GM23248 (cell line): ENCODE measurements at regions not wholly inside any gene's neighbourhood (a gene's known extent, or its start where the extent isn't known, plus 50 kb on each side); places are given as distances from the start of the nearest gene placed in this dataset.

Experiments
- DNase-seq: peaks from one replicate; pipeline ENCODE4 v3.0.0-alpha.2; 2015
- H2AFZ ChIP-seq: fragments of 200-600 bp; sonication (generic); 2 replicates; pipeline ENCODE4 v1.6.1; 2016; ENCODE audit warnings: antibody characterized with exemption
- H3F3A ChIP-seq: fragments of 200-600 bp; sonication (generic); 2 replicates; pipeline ENCODE4 v1.6.1; 2016; ENCODE audit warnings: mild to moderate bottlenecking, antibody characterized with exemption, mixed run types; ENCODE audit not compliant: insufficient read depth
- H3K27ac ChIP-seq: fragments of 200-600 bp; sonication (generic); 2 replicates; pipeline ENCODE4 v1.5.1; 2016; ENCODE audit warnings: mild to moderate bottlenecking
- H3K27me3 ChIP-seq: fragments of 200-600 bp; sonication (generic); replicated peaks from 2 replicates; pipeline ENCODE4 v1.6.1; 2016; ENCODE audit warnings: mild to moderate bottlenecking; ENCODE audit not compliant: insufficient read depth
- H3K36me3 ChIP-seq: fragments of 200-600 bp; sonication (generic); 2 replicates; pipeline ENCODE4 v1.6.1; 2016; ENCODE audit warnings: low read depth, mild to moderate bottlenecking
- H3K4me1 ChIP-seq: fragments of 200-600 bp; sonication (generic); 2 replicates; pipeline ENCODE4 v1.6.1; 2016; ENCODE audit warnings: mild to moderate bottlenecking; ENCODE audit not compliant: insufficient read depth
- H3K4me2 ChIP-seq: fragments of 200-600 bp; sonication (generic); one replicate; pipeline ENCODE4 v1.6.1; 2016; ENCODE audit warnings: mild to moderate bottlenecking; ENCODE audit not compliant: unreplicated experiment
- H3K4me3 ChIP-seq: fragments of 200-600 bp; sonication (generic); 2 replicates; pipeline ENCODE4 v1.5.1; 2016; ENCODE audit warnings: mild to moderate bottlenecking
- H3K79me2 ChIP-seq: fragments of 200-600 bp; sonication (generic); 2 replicates; pipeline ENCODE4 v1.6.1; 2016; ENCODE audit warnings: mild to moderate bottlenecking; ENCODE audit not compliant: insufficient read depth
- H3K9ac ChIP-seq: fragments of 200-600 bp; sonication (generic); 2 replicates; pipeline ENCODE4 v1.6.1; 2016; ENCODE audit warnings: mild to moderate bottlenecking
- H3K9me2 ChIP-seq: fragments of 200-600 bp; sonication (generic); 2 replicates; pipeline ENCODE4 v1.6.1; 2016; ENCODE audit warnings: mixed run types, mild to moderate bottlenecking, moderate library complexity; ENCODE audit not compliant: insufficient read depth
- H3K9me3 ChIP-seq: fragments of 200-600 bp; sonication (generic); one replicate; pipeline ENCODE4 v1.6.1; 2017; ENCODE audit warnings: low read depth
- H4K20me1 ChIP-seq: fragments of 200-600 bp; sonication (generic); 2 replicates; pipeline ENCODE4 v1.6.0; 2016; ENCODE audit not compliant: insufficient read depth
- EZH2 ChIP-seq: fragments of 200-600 bp; sonication (generic); IDR thresholded peaks from 2 replicates; pipeline ENCODE4 v1.6.1; 2018; ENCODE audit warnings: antibody characterized with exemption, mild to moderate bottlenecking; ENCODE audit not compliant: insufficient read depth, poor library complexity, severe bottlenecking
- EZH2phosphoT487 ChIP-seq: fragments of 200-600 bp; sonication (generic); IDR thresholded peaks from 2 replicates; pipeline ENCODE4 v1.6.1; 2018; ENCODE audit warnings: antibody characterized with exemption, moderate library complexity, mild to moderate bottlenecking, low read depth; ENCODE audit not compliant: insufficient read depth
- WGBS, 2 experiments: methylation state at CpG; one replicate each; pipeline ENCODE4 v1.1.6; 2015 to 2017; ENCODE audit warnings: low lambda C conversion rate in 2 of 2, low coverage in 1 of 2; ENCODE audit errors: missing lambda C conversion rate in 2 of 2; 5-methylcytosine and 5-hydroxymethylcytosine counted together
- in situ Hi-C: fragments of 300-500 bp; cut with MboI; formaldehyde crosslinking; loops from 2 replicates; pipeline ENCODE4 v1.15.0; 2020

GRCh38 chr9:31335529-31336234 lies 1048.8 kb upstream of the ACO1 start:
- no peak for TF ChIP-seq EZH2
- no peak for TF ChIP-seq EZH2phosphoT487
- in situ Hi-C loops, result no loop called here
- Histone ChIP-seq H2AFZ (no peak overlapping the region), H3F3A (no peaks in the 10 kb centered on the region), H3K9me3 (no peaks in the 10 kb centered on the region), H3K4me2 (no peak overlapping the region), H3K79me2 (no peaks in the 10 kb centered on the region), H3K4me1 (no peaks in the 10 kb centered on the region), H3K27ac (no peak overlapping the region), H4K20me1 (no peaks in the 10 kb centered on the region), H3K9me2 (no peaks in the 10 kb centered on the region), H3K9ac (no peak overlapping the region), H3K27me3 (no peaks in the 10 kb centered on the region), H3K4me3 (no peak overlapping the region), H3K36me3 (no peaks in the 10 kb centered on the region)
- WGBS, 2 experiments, result 9 to 17% methylated on average over 4 of the region's 4 CpGs
- DNase-seq, result no peak

GRCh38 chr9:31336386-31336785 lies 1048.1 kb upstream of the ACO1 start:
- in situ Hi-C loops, result no loop called here
- Histone ChIP-seq H3K9me2 (no peaks in the 10 kb centered on the region), H3K4me2 (no peak overlapping the region), H3K4me1 (no peaks in the 10 kb centered on the region), H2AFZ (no peak overlapping the region), H3K9me3 (no peaks in the 10 kb centered on the region), H3K27ac (no peak overlapping the region), H3K27me3 (no peaks in the 10 kb centered on the region), H4K20me1 (no peaks in the 10 kb centered on the region), H3K36me3 (no peaks in the 10 kb centered on the region), H3K79me2 (no peaks in the 10 kb centered on the region), H3K4me3 (no peak overlapping the region), H3K9ac (no peak overlapping the region), H3F3A (no peaks in the 10 kb centered on the region)
- 0 to 4% methylated on average over 1 of the region's 1 CpG for WGBS, 2 experiments
- TF ChIP-seq EZH2phosphoT487, result no peak
- no peak for TF ChIP-seq EZH2
- DNase-seq, result no peak

GRCh38 chr9:31336841-31337240 lies 1047.6 kb upstream of the ACO1 start:
- in situ Hi-C loops, result no loop called here
- no peak for DNase-seq
- no peaks in the 10 kb centered on the region for H3K36me3 ChIP-seq
- no peaks in the 10 kb centered on the region for H3K79me2 ChIP-seq
- no peaks in the 10 kb centered on the region for H3K9me3 ChIP-seq
- no peaks in the 10 kb centered on the region for H3K4me1 ChIP-seq
- no peak overlapping the region for H3K4me3 ChIP-seq
- no peaks in the 10 kb centered on the region for H3F3A ChIP-seq
- WGBS, 2 experiments, result 5 to 11% methylated on average over 1 of the region's 1 CpG
- TF ChIP-seq EZH2, result no peak
- TF ChIP-seq EZH2phosphoT487, result no peak
- H3K9ac ChIP-seq, result no peak overlapping the region
- no peaks in the 10 kb centered on the region for H4K20me1 ChIP-seq
- no peak overlapping the region for H2AFZ ChIP-seq
- H3K9me2 ChIP-seq, result no peaks in the 10 kb centered on the region
- H3K27ac ChIP-seq, result no peak overlapping the region
- H3K27me3 ChIP-seq, result no peaks in the 10 kb centered on the region
- H3K4me2 ChIP-seq, result no peak overlapping the region

- 1 to 3% methylated on average over 6 of the region's 6 CpGs for WGBS, 2 experiments
- Histone ChIP-seq H3K9me2 (no peaks in the 10 kb centered on the region), H3K27ac (no peak overlapping the region), H3F3A (no peaks in the 10 kb centered on the region), H2AFZ (peak overlapping the region; percentile 83), H3K9ac (peak overlapping the region; percentile 69), H3K4me2 (peak overlapping the region; percentile 96), H4K20me1 (no peaks in the 10 kb centered on the region), H3K79me2 (no peaks in the 10 kb centered on the region), H3K9me3 (no peaks in the 10 kb centered on the region), H3K4me1 (no peaks in the 10 kb centered on the region), H3K27me3 (no peaks in the 10 kb centered on the region), H3K4me3 (peak overlapping the region; percentile 64), H3K36me3 (no peaks in the 10 kb centered on the region)
- peak; percentile 30 for DNase-seq
- no peak for TF ChIP-seq EZH2
- in situ Hi-C loops, result no loop called here
Observed at GRCh38 chr9:31347082-31347617, 1037.3 kb upstream of the ACO1 start.
